ENCODE measurements at regions not wholly inside any gene's neighbourhood (a gene's known extent, or its start where the extent isn't known, plus 50 kb on each side); places are given as distances from the start of the nearest gene placed in this dataset.

- Mint-ChIP-seq H3K27me3 (ENCODE audit: low read depth) (peaks cover 10% of the 10 kb centered on the region), H3K27ac (no peak overlapping the region), H3K9me3 (no peaks in the 10 kb centered on the region), H3K4me1 (ENCODE audit: low read depth) (no peaks in the 10 kb centered on the region), H3K36me3 (ENCODE audit: low read depth) (no peaks in the 10 kb centered on the region), H3K4me3 (no peak overlapping the region)
- DNase-seq (ENCODE audit: low spot score), result no peak
These were observed 54.0 kb upstream of the STMND1 start for GRCh38 chr6:17047889-17048288.

GRCh38 chr6:17045581-17046322, 56.1 kb upstream of the STMND1 start:
- no peak for DNase-seq (ENCODE audit: low spot score)
- Mint-ChIP-seq H3K36me3 (ENCODE audit: low read depth) (no peaks in the 10 kb centered on the region), H3K27me3 (ENCODE audit: low read depth) (peaks cover 21% of the 10 kb centered on the region), H3K9me3 (no peaks in the 10 kb centered on the region), H3K27ac (no peak overlapping the region), H3K4me1 (ENCODE audit: low read depth) (no peaks in the 10 kb centered on the region), H3K4me3 (no peak overlapping the region)

GRCh38 chr6:17043148-17043522, 58.7 kb upstream of the STMND1 start:
- Mint-ChIP-seq H3K9me3 (no peaks in the 10 kb centered on the region), H3K36me3 (ENCODE audit: low read depth) (no peaks in the 10 kb centered on the region), H3K27me3 (ENCODE audit: low read depth) (peaks cover 24% of the 10 kb centered on the region), H3K27ac (no peak overlapping the region), H3K4me3 (no peak overlapping the region), H3K4me1 (ENCODE audit: low read depth) (no peaks in the 10 kb centered on the region)
- no peak for DNase-seq (ENCODE audit: low spot score)

- H3K4me3 Mint-ChIP-seq, result no peak overlapping the region
- no peaks in the 10 kb centered on the region for H3K36me3 Mint-ChIP-seq (ENCODE audit: low read depth)
- H3K9me3 Mint-ChIP-seq, result no peaks in the 10 kb centered on the region
- H3K27ac Mint-ChIP-seq, result no peak overlapping the region
- H3K27me3 Mint-ChIP-seq (ENCODE audit: low read depth), result peaks cover 24% of the 10 kb centered on the region
- DNase-seq (ENCODE audit: low spot score), result no peak
- H3K4me1 Mint-ChIP-seq (ENCODE audit: low read depth), result no peaks in the 10 kb centered on the region
These were observed 59.3 kb upstream of the STMND1 start for GRCh38 chr6:17042422-17043147.

GRCh38 chr6:17039266-17039665, 62.6 kb upstream of the STMND1 start:
- Mint-ChIP-seq H3K36me3 (ENCODE audit: low read depth) (no peaks in the 10 kb centered on the region), H3K27ac (no peak overlapping the region), H3K27me3 (ENCODE audit: low read depth) (peaks cover 24% of the 10 kb centered on the region), H3K9me3 (no peaks in the 10 kb centered on the region), H3K4me3 (no peak overlapping the region), H3K4me1 (ENCODE audit: low read depth) (no peaks in the 10 kb centered on the region)
- no peak for DNase-seq (ENCODE audit: low spot score)

GRCh38 chr6:17038316-17038715, 63.5 kb upstream of the STMND1 start:
- Mint-ChIP-seq H3K9me3 (no peaks in the 10 kb centered on the region), H3K4me3 (no peak overlapping the region), H3K4me1 (ENCODE audit: low read depth) (no peaks in the 10 kb centered on the region), H3K27ac (no peak overlapping the region), H3K36me3 (ENCODE audit: low read depth) (no peaks in the 10 kb centered on the region), H3K27me3 (ENCODE audit: low read depth) (peaks cover 18% of the 10 kb centered on the region)
- DNase-seq (ENCODE audit: low spot score), result no peak

DNA sequence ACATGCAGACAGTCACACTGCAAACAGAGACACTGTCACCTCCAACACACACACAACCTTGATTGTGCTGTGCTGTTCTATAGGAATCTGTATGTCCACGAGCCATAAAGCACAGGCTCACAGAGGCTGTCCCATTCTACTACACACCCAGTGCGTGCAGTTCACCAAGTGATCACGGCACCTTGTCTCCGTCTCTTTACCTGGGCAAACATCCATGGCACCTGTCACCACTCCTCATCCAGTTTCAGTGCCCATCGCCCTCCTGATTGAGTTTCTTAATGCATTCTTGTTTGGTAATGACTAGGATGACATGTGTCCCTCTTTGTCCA, 65.8 kb upstream of the STMND1 start:
- DNase-seq (ENCODE audit: low spot score), result no peak
- Mint-ChIP-seq H3K4me1 (ENCODE audit: low read depth) (no peaks in the 10 kb centered on the region), H3K27ac (no peak overlapping the region), H3K36me3 (ENCODE audit: low read depth) (no peaks in the 10 kb centered on the region), H3K27me3 (ENCODE audit: low read depth) (peaks cover 3% of the 10 kb centered on the region), H3K9me3 (no peaks in the 10 kb centered on the region), H3K4me3 (no peak overlapping the region)

- Mint-ChIP-seq H3K36me3 (ENCODE audit: low read depth) (no peaks in the 10 kb centered on the region), H3K9me3 (no peaks in the 10 kb centered on the region), H3K4me1 (ENCODE audit: low read depth) (no peaks in the 10 kb centered on the region), H3K27ac (no peak overlapping the region), H3K4me3 (no peak overlapping the region), H3K27me3 (ENCODE audit: low read depth) (peaks cover 3% of the 10 kb centered on the region)
- DNase-seq (ENCODE audit: low spot score), result no peak
These were observed 66.4 kb upstream of the STMND1 start for GRCh38 chr6:17035257-17036064.

- Mint-ChIP-seq H3K9me3 (no peaks in the 10 kb centered on the region), H3K4me3 (no peak overlapping the region), H3K27ac (no peak overlapping the region), H3K36me3 (ENCODE audit: low read depth) (no peaks in the 10 kb centered on the region), H3K4me1 (ENCODE audit: low read depth) (no peaks in the 10 kb centered on the region), H3K27me3 (ENCODE audit: low read depth) (peaks cover 2% of the 10 kb centered on the region)
- DNase-seq (ENCODE audit: low spot score), result no peak
These were observed 68.1 kb upstream of the STMND1 start for GRCh38 chr6:17033746-17034145.

GRCh38 chr6:17032988-17033634, 68.7 kb upstream of the STMND1 start:
- Mint-ChIP-seq H3K27me3 (ENCODE audit: low read depth) (no peaks in the 10 kb centered on the region), H3K4me3 (no peak overlapping the region), H3K27ac (no peak overlapping the region), H3K4me1 (ENCODE audit: low read depth) (no peaks in the 10 kb centered on the region), H3K36me3 (ENCODE audit: low read depth) (no peaks in the 10 kb centered on the region), H3K9me3 (no peaks in the 10 kb centered on the region)
- DNase-seq (ENCODE audit: low spot score), result no peak

DNA sequence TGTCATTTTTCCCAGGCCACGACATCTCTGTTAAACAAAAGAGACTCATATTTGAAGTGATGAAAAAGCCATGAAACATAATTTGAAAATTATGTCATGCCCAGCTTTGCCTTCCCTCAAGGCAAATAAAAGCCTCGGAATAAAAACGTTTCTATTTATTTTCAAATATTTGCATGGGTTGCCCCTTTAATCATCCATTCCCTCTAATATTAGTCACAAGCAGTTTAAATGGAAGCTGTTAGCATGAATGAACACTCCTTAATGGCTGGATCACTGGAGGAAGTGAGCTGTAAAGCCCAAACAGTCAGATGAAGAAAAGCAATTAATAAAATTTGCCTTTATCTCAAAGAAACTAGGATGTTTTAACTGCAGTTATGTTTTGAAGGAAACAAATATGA, 69.3 kb upstream of the STMND1 start:
- H3K27ac Mint-ChIP-seq, result no peak overlapping the region
- DNase-seq (ENCODE audit: low spot score), result no peak
- no peaks in the 10 kb centered on the region for H3K9me3 Mint-ChIP-seq
- no peak overlapping the region for H3K4me3 Mint-ChIP-seq
- no peaks in the 10 kb centered on the region for H3K36me3 Mint-ChIP-seq (ENCODE audit: low read depth)
- H3K27me3 Mint-ChIP-seq (ENCODE audit: low read depth), result no peaks in the 10 kb centered on the region
- no peaks in the 10 kb centered on the region for H3K4me1 Mint-ChIP-seq (ENCODE audit: low read depth)

DNA sequence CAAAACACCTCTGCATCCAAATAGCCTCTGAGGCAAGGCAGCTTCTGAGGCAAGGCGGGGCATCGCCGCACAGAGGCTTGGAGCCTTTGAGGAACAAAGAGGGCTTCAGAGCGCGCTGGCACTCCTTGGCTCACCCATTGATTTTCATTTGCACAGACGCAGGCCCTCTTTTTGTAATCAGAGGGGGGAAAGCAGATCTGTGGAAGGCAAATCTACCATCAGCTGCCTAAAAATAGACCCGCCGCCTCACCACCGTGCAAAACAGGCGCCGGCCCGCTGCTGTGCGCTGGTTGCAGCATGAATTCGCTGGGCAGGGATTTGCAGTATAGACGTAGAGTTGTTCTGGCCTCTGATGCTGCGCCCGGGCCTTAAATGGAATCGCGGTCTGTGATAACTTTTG, 69.9 kb upstream of the STMND1 start:
- Mint-ChIP-seq H3K27me3 (ENCODE audit: low read depth) (peaks cover 3% of the 10 kb centered on the region), H3K9me3 (no peaks in the 10 kb centered on the region), H3K36me3 (ENCODE audit: low read depth) (no peaks in the 10 kb centered on the region), H3K4me1 (ENCODE audit: low read depth) (no peaks in the 10 kb centered on the region), H3K4me3 (no peak overlapping the region), H3K27ac (no peak overlapping the region)
- no peak for DNase-seq (ENCODE audit: low spot score)

DNA sequence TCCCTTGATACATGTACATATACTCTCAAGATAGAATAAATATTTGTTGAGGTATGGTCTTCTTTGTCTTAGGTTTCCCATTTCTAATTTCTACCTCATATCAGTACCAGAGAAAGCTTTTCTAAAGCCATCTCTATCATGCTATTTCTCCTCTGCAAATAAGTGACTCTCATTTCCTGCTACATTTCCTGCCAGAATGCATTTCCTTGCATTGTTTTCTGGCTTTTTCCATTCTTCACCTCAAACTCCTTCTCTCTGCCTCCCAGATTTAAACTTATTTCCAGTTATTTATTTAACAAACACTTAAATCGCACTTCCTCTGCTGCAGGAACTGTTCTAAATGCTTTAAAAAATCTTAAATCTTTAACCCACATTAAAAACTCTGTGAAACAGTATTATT, 74.4 kb upstream of the STMND1 start:
- no peaks in the 10 kb centered on the region for H3K4me1 Mint-ChIP-seq (ENCODE audit: low read depth)
- DNase-seq (ENCODE audit: low spot score), result no peak
- H3K9me3 Mint-ChIP-seq, result no peaks in the 10 kb centered on the region
- no peak overlapping the region for H3K27ac Mint-ChIP-seq
- H3K27me3 Mint-ChIP-seq (ENCODE audit: low read depth), result peaks cover 4% of the 10 kb centered on the region
- H3K36me3 Mint-ChIP-seq (ENCODE audit: low read depth), result no peaks in the 10 kb centered on the region
- no peak overlapping the region for H3K4me3 Mint-ChIP-seq

DNA sequence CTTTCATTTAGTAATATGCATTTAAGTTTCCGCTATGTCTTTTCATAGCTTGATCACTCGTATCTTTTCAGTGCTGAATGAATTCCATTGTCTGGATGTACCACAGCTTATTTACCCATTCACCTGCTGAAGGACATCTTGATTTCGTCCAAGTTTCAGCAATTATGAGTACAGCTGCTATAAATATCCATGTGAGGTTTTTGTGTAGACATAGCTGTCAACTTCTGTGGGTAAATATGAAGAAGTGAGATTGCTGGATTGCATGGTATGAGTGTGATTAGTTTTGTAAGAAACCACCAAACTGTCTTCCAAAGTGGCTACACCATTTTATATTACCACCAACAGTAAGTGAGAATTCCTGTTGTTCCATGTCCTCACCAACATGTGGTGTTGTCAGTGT, 79.2 kb upstream of the STMND1 start:
- no peak overlapping the region for H3K27ac Mint-ChIP-seq
- H3K36me3 Mint-ChIP-seq (ENCODE audit: low read depth), result no peaks in the 10 kb centered on the region
- no peak overlapping the region for H3K4me3 Mint-ChIP-seq
- H3K27me3 Mint-ChIP-seq (ENCODE audit: low read depth), result peaks cover 12% of the 10 kb centered on the region
- no peaks in the 10 kb centered on the region for H3K4me1 Mint-ChIP-seq (ENCODE audit: low read depth)
- H3K9me3 Mint-ChIP-seq, result no peaks in the 10 kb centered on the region
- DNase-seq (ENCODE audit: low spot score), result no peak

Data from T-helper 2 cell treated with Interferon-gamma antibody and Interleukin-4, amounts not matched to agents 5 μg/mL and 100 μg/mL, for 36 hours (primary cell).